Ascending aorta (tissue), 2 donors: ENCODE measurements at regions not wholly inside any gene's neighbourhood (a gene's known extent, or its start where the extent isn't known, plus 50 kb on each side); places are given as distances from the start of the nearest gene placed in this dataset.

Source experiments
- DNase-seq, 2 donors: peaks; one replicate each; pipeline ENCODE4 v3.0.0-alpha.2; 2019; ENCODE audit warnings: low spot score in 2 of 2
- H3K27ac ChIP-seq, 2 donors: fragments of 200-600 bp; sonication (generic); one replicate each; pipeline ENCODE4 v1.5.1; 2016 to 2017; ENCODE audit warnings: mild to moderate bottlenecking in 1 of 2
- H3K27me3 ChIP-seq: fragments of 200-600 bp; sonication (generic); one replicate; pipeline ENCODE4 v1.5.1; 2017
- H3K36me3 ChIP-seq, 2 donors: fragments of 200-600 bp; sonication (generic); one replicate each; pipeline ENCODE4 v1.5.1; 2016
- H3K4me1 ChIP-seq, 2 donors: fragments of 200-600 bp; sonication (generic); one replicate each; pipeline ENCODE4 v1.5.1; 2016 to 2017; ENCODE audit warnings: mild to moderate bottlenecking in 1 of 2
- H3K4me3 ChIP-seq, 2 donors: fragments of 200-600 bp; sonication (generic); one replicate each; pipeline ENCODE4 v1.5.1; 2016 to 2017; ENCODE audit warnings: mild to moderate bottlenecking in 1 of 2
- H3K9me3 ChIP-seq, 2 donors: fragments of 200-600 bp; sonication (generic); one replicate each; pipeline ENCODE4 v1.5.1; 2016
- intact Hi-C: fragments of 100-400 bp; cut with DNase I; formaldehyde crosslinking; loops from one replicate; pipeline ENCODE4 v1.15.1; 2023
- TF ChIP-seq, protein P1 (sequence below), 3 experiments: fragments of 200-600 bp in 2 of 3; fragments of 450-650 bp in 1 of 3; sonication (generic) in 2 of 3; IDR thresholded peaks; one replicate each; pipeline ENCODE4 v1.5.1; 2016 to 2019; ENCODE audit warnings: antibody characterized with exemption in 3 of 3, mild to moderate bottlenecking in 1 of 3, moderate library complexity in 1 of 3

DNA sequence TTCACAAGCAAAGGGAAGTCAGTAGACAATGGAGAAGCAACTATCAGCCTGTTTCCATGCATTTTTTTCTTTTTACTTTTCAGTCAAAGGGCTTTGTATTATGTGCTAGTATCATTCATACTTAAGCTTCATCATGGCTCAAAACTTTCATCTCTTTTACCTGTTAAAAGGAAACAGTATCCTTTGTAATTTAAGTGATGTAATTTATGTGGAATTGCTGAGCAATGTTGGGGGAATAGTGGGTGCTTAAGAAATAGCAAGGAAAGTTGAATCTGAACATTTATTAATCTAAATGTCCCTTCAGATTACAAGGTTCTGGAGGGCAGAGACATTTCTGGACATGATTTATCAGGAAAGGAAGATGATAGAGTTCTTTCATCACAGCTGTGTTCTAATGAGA is 915.3 kb downstream of the VRK1 start:
- H3K4me1 ChIP-seq = no peaks in the 10 kb centered on the region
- H3K4me3 ChIP-seq = no peak overlapping the region
- no peaks in the 10 kb centered on the region for H3K27me3 ChIP-seq
- DNase-seq = no peak
- TF ChIP-seq, protein P1, sequence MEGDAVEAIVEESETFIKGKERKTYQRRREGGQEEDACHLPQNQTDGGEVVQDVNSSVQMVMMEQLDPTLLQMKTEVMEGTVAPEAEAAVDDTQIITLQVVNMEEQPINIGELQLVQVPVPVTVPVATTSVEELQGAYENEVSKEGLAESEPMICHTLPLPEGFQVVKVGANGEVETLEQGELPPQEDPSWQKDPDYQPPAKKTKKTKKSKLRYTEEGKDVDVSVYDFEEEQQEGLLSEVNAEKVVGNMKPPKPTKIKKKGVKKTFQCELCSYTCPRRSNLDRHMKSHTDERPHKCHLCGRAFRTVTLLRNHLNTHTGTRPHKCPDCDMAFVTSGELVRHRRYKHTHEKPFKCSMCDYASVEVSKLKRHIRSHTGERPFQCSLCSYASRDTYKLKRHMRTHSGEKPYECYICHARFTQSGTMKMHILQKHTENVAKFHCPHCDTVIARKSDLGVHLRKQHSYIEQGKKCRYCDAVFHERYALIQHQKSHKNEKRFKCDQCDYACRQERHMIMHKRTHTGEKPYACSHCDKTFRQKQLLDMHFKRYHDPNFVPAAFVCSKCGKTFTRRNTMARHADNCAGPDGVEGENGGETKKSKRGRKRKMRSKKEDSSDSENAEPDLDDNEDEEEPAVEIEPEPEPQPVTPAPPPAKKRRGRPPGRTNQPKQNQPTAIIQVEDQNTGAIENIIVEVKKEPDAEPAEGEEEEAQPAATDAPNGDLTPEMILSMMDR (IDR thresholded peaks at IDR 0.05) = no peak
- H3K9me3 ChIP-seq = no peaks in the 10 kb centered on the region
- no peak overlapping the region for H3K27ac ChIP-seq
- intact Hi-C loops = no loop called here
- H3K36me3 ChIP-seq = no peaks in the 10 kb centered on the region

DNA sequence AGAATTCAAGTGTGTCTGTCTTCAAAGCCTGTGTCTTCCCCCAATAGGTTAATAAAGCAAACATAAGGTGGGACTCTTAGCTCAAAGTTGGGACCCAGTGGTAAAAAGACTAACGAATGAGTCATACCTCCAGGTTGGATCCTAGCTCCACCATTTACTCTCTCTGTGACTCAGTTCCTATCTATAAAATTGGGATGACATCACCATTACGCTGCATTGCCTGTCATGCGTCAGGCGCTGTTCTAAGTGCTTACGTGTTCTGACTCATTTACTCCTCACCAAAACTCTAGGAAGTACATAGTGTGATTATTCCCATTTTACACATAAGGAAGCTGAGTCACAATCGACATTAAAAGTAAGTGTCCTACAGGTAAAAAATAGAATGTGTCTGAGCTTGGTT is 915.8 kb downstream of the VRK1 start:
- Histone ChIP-seq H3K4me3 (no peak overlapping the region), H3K27me3 (no peaks in the 10 kb centered on the region), H3K27ac (no peak overlapping the region), H3K4me1 (no peaks in the 10 kb centered on the region), H3K36me3 (no peaks in the 10 kb centered on the region), H3K9me3 (no peaks in the 10 kb centered on the region)
- intact Hi-C loops = no loop called here
- TF ChIP-seq, protein P1 (IDR thresholded peaks at IDR 0.05) = no peak
- no peak for DNase-seq

DNA sequence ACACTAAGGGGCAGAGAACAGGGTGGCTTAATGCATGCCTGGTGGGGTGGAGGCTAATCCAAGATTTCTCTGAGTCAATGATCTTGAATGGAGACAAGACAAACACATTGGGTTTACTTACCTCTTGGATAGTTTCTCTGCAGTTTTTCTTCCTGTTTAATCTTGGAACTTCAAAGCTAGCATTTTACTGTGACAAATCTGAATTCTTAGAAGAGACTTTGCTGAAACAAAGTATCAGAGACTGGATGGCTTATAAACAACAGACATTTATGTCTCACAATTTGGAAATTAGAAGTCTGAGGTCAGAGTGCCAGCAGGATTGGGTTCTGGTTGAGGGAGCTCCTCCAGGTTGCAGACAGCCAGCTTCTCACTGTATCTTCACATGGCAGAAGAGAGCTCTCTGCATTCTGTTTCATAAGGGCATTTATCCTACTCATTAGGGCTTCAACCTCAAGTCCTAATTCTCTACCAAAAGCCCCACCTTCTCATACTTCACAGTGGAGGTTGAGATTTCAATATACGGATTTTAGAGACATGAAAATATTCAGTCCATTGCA is 921.8 kb downstream of the VRK1 start:
- no peaks in the 10 kb centered on the region for H3K36me3 ChIP-seq
- H3K27me3 ChIP-seq = no peaks in the 10 kb centered on the region
- TF ChIP-seq, protein P1 (IDR thresholded peaks at IDR 0.05) = no peak
- intact Hi-C loops = no loop called here
- no peak overlapping the region for H3K4me3 ChIP-seq
- no peaks in the 10 kb centered on the region for H3K9me3 ChIP-seq
- no peak for DNase-seq
- H3K4me1 ChIP-seq = no peaks in the 10 kb centered on the region
- H3K27ac ChIP-seq = no peak overlapping the region

DNA sequence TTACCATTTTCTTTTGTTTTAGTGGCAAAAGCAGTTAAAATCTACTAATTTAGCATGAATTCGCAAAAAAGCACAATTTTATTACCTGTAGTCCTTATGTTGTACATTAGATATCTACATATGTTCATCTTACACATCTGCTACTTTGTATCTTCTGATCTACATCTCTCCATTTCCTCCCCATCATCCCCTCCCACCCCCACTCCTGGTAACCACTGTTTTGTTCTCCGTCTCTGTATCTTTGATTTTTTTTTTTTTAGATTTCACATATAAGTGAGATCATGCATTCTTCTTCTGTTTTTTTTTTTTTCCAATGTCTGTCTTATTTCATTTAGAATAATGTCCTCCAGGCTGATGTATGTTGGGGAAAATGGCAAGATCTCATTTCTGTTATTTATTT is 922.7 kb downstream of the VRK1 start:
- Histone ChIP-seq H3K36me3 (no peaks in the 10 kb centered on the region), H3K27ac (no peak overlapping the region), H3K9me3 (no peaks in the 10 kb centered on the region), H3K4me1 (no peaks in the 10 kb centered on the region), H3K27me3 (no peaks in the 10 kb centered on the region), H3K4me3 (no peak overlapping the region)
- TF ChIP-seq, protein P1 (IDR thresholded peaks at IDR 0.05) = no peak
- no peak for DNase-seq
- intact Hi-C loops = no loop called here

DNA sequence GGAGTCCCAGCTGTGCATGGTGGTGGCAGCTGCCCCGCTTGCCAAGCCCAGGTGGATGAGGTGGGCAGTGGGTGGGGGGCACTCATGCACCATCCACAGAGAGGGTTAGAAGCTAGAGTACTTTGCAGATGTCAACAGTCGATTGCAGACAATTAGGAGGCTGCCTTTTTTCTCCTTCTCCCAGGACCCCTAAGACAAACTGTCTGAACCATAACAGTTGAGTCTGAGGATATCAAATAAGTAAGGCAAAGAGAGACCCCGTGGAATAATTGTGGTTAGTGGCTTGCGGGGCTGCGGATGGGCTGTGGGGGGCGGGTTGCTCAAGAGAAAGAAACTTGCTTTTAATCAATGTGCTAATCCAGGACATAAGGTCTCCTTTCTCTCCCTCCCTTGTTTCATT is 926.2 kb downstream of the VRK1 start:
- intact Hi-C loops = no loop called here

More for the DNA sequence above, 926.2 kb downstream of the VRK1 start:
- TF ChIP-seq, protein P1 (IDR thresholded peaks at IDR 0.05) = no peak
- Histone ChIP-seq H3K4me1 (no peaks in the 10 kb centered on the region), H3K36me3 (no peaks in the 10 kb centered on the region), H3K9me3 (no peaks in the 10 kb centered on the region), H3K27me3 (no peaks in the 10 kb centered on the region), H3K4me3 (no peak overlapping the region), H3K27ac (no peak overlapping the region)
- no peak for DNase-seq
